A549 (cell line): ENCODE measurements at regions not wholly inside any gene's neighbourhood (a gene's known extent, or its start where the extent isn't known, plus 50 kb on each side); places are given as distances from the start of the nearest gene placed in this dataset.

Source experiments
- ATAC-seq, 2 experiments: fragments of 200-7000 bp in 1 of 2; fragments of >200 bp in 1 of 2; cut with Nextera tagmentation in 1 of 2; cut with Tn5 transposase in 1 of 2; 3 replicates each; pipeline versions ENCODE4 v1.8.0 to v1.9.1; 2018 to 2020; ENCODE audit warnings: mild to moderate bottlenecking in 1 of 2, moderate library complexity in 1 of 2
- CTCF ChIA-PET: fragments of 300-600 bp; sonication (Branson Sonifier 250); formaldehyde crosslinking; extraction: SDS; loops from one replicate; lab custom pipeline; 2021; ENCODE audit warnings: antibody characterized with exemption, inconsistent platforms; lab: Yijun Ruan, JAX
- POLR2A ChIA-PET: fragments of 350-600 bp; formaldehyde crosslinking; extraction: SDS; loops from one replicate; lab custom pipeline; 2021; ENCODE audit warnings: antibody characterized with exemption, inconsistent platforms; lab: Yijun Ruan, JAX
- DNase-seq, 2 experiments: peaks; one replicate each; pipeline versions ENCODE4 v3.0.0 to v3.0.0-alpha.2; 2011 to 2016; ENCODE audit warnings: low read depth in 1 of 2, low spot score in 1 of 2
- FAIRE-seq: peaks from 2 replicates; lab custom pipeline; 2011; peaks lifted over from hg19 to GRCh38; lab: Jason Lieb, UNC
- H3K27ac ChIP-seq, 2 experiments: fragments of >200 bp; sonication (Bioruptor Twin); formaldehyde crosslinking; 3 replicates each; pipeline ENCODE4 v1.5.1; 2016 to 2017
- H3K4me1 ChIP-seq: fragments of >200 bp; sonication (Bioruptor Twin); formaldehyde crosslinking; 3 replicates; pipeline ENCODE4 v1.6.1; 2016
- H3K4me2 ChIP-seq: fragments of >200 bp; sonication (Bioruptor Twin); formaldehyde crosslinking; 3 replicates; pipeline ENCODE4 v1.6.1; 2016
- H3K4me3 ChIP-seq: fragments of >200 bp; sonication (Bioruptor Twin); formaldehyde crosslinking; 3 replicates; pipeline ENCODE4 v1.5.1; 2016
- H3K9me3 ChIP-seq: fragments of >200 bp; sonication (Bioruptor Twin); formaldehyde crosslinking; 3 replicates; pipeline ENCODE4 v1.6.1; 2016
- CBX2 ChIP-seq: fragments of 200-600 bp; sonication (generic); IDR thresholded peaks from 2 replicates; pipeline ENCODE4 v1.6.1; 2016; ENCODE audit warnings: low read depth, mild to moderate bottlenecking, borderline replicate concordance
- CEBPB ChIP-seq, 2 experiments: fragments of >200 bp in 1 of 2; sonication (Bioruptor Twin) in 1 of 2; formaldehyde crosslinking in 1 of 2; IDR thresholded peaks; 2 replicates each; pipeline ENCODE4 v1.6.1; 2012 to 2016
- CHD4 ChIP-seq: fragments of 200-600 bp; sonication (generic); IDR thresholded peaks from 2 replicates; pipeline ENCODE4 v1.6.1; 2016; ENCODE audit warnings: antibody characterized with exemption, mild to moderate bottlenecking, borderline replicate concordance
- EHF ChIP-seq: fragments of 250-450 bp; sonication (Bioruptor Pico); IDR thresholded peaks from 2 replicates; pipeline ENCODE4 v1.5.0; 2020; ENCODE audit warnings: mild to moderate bottlenecking
- EHMT2 ChIP-seq: fragments of 200-600 bp; sonication (generic); IDR thresholded peaks from 2 replicates; pipeline ENCODE4 v1.6.1; 2016; ENCODE audit warnings: antibody characterized with exemption, low read depth, mild to moderate bottlenecking, moderate library complexity
- FOSB ChIP-seq: fragments of 250-450 bp; sonication (Bioruptor Pico); IDR thresholded peaks from 2 replicates; pipeline ENCODE4 v1.5.0; 2020; ENCODE audit warnings: mild to moderate bottlenecking, moderate library complexity
- FOXS1 ChIP-seq: fragments of 250-450 bp; sonication (Bioruptor Pico); IDR thresholded peaks from 2 replicates; pipeline ENCODE4 v1.5.0; 2020; ENCODE audit warnings: mild to moderate bottlenecking, moderate library complexity
- HDAC2 ChIP-seq: fragments of 200-600 bp; sonication (generic); IDR thresholded peaks from 2 replicates; pipeline ENCODE4 v1.6.1; 2016
- HOXB13 ChIP-seq: fragments of 250-450 bp; sonication (Bioruptor Pico); IDR thresholded peaks from 2 replicates; pipeline ENCODE4 v1.5.0; 2020; ENCODE audit warnings: low read depth, mild to moderate bottlenecking, moderate library complexity
- JUNB ChIP-seq: fragments of >200 bp; sonication (Bioruptor Twin); formaldehyde crosslinking; IDR thresholded peaks from 2 replicates; pipeline ENCODE4 v1.6.1; 2016
- NFE2L2 ChIP-seq: fragments of 150-350 bp; conservative IDR thresholded peaks from 2 replicates; pipeline ENCODE4 v1.6.1; 2014; ENCODE audit warnings: low read length
- NPAS2 ChIP-seq: fragments of 250-450 bp; sonication (Bioruptor Pico); IDR thresholded peaks from 2 replicates; pipeline ENCODE4 v1.8.0; 2022; ENCODE audit warnings: mild to moderate bottlenecking, moderate library complexity, borderline replicate concordance
- RAD21 ChIP-seq, 2 experiments: fragments of >200 bp in 1 of 2; sonication (Bioruptor Twin) in 1 of 2; formaldehyde crosslinking in 1 of 2; IDR thresholded peaks in 1 of 2; conservative IDR thresholded peaks in 1 of 2; 2 replicates in 1 of 2; 3 replicates in 1 of 2; pipeline ENCODE4 v1.6.1; 2012 to 2018; ENCODE audit warnings: inconsistent platforms in 1 of 2
- RARB ChIP-seq: fragments of 250-450 bp; sonication (Bioruptor Pico); IDR thresholded peaks from 2 replicates; pipeline ENCODE4 v1.8.0; 2021; ENCODE audit warnings: mild to moderate bottlenecking, moderate library complexity
- RCOR1 ChIP-seq: fragments of 150-350 bp; IDR thresholded peaks from 2 replicates; pipeline ENCODE4 v1.6.1; 2014; ENCODE audit warnings: antibody characterized with exemption, low read length, low read depth
- RNF2 ChIP-seq: fragments of 200-600 bp; sonication (generic); IDR thresholded peaks from 2 replicates; pipeline ENCODE4 v1.6.1; 2016; ENCODE audit warnings: low read depth, mild to moderate bottlenecking, antibody characterized with exemption, moderate library complexity, borderline replicate concordance
- TP53 ChIP-seq: fragments of 250-450 bp; sonication (Bioruptor Pico); IDR thresholded peaks from 2 replicates; pipeline ENCODE4 v1.5.0; 2021; ENCODE audit warnings: mild to moderate bottlenecking, moderate library complexity
- ZNF302 ChIP-seq: fragments of 250-450 bp; sonication (Bioruptor Pico); IDR thresholded peaks from 2 replicates; pipeline ENCODE4 v1.9.0; 2021; ENCODE audit warnings: inconsistent platforms, mild to moderate bottlenecking, moderate library complexity
- ZSCAN20 ChIP-seq: fragments of 250-450 bp; sonication (Bioruptor Pico); IDR thresholded peaks from 2 replicates; pipeline ENCODE4 v1.8.0; 2022; ENCODE audit warnings: mild to moderate bottlenecking, moderate library complexity
- WGBS: methylation state at CpG from one replicate; pipeline ENCODE4 v1.1.6; 2017; ENCODE audit errors: missing lambda C conversion rate; 5-methylcytosine and 5-hydroxymethylcytosine counted together
- TF ChIP-seq, protein P1 (sequence below): IDR thresholded peaks from 2 replicates; pipeline ENCODE4 v1.6.1; 2012; ENCODE audit warnings: low read depth, borderline replicate concordance
- TF ChIP-seq, protein P2 (sequence below): fragments of 150-350 bp; IDR thresholded peaks from 2 replicates; pipeline ENCODE4 v1.6.1; 2014; ENCODE audit warnings: low read depth, mild to moderate bottlenecking, low read length

DNA sequence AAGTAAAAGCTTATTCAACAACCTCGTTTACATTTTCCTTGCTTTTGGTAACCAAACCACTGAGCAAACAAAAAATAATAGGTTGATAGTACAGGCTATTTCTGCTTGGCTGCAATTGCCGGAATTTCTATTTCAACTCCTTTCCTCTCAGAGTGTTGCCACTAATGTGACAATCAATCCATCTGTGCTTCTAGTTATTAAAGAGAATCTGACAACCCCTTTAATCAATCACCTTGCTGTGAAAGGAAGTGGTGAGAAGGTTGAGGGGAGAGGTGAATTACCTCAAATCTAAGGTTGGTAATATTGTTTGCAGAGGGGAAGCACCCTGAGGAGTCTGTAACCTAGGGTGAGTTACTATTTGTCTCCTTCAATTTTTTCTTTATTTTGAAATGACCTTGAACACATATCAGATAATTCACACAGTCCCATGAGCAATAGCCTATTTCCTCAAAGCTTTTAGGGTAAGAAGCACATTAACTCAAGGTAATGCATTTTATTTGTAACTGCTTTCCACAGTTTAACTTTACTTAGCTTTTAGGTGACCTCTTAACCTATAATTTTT, 603.4 kb downstream of the MMUT start:
- H3K4me1 ChIP-seq: no peaks in the 10 kb centered on the region
- no peak overlapping the region for H3K4me3 ChIP-seq
- 46% methylated on average over 2 of the region's 2 CpGs for WGBS
- DNase-seq (no peak), ATAC-seq (no peak), FAIRE-seq (no peak)
- no peak overlapping the region for H3K4me2 ChIP-seq
- CTCF ChIA-PET: no interaction called here
- TF ChIP-seq ZSCAN20 (CRISPR knock-in tag): no peak
- TF ChIP-seq JUNB: no peak
- no peaks in the 10 kb centered on the region; the same call in 2 of the 3 replicates for H3K9me3 ChIP-seq
- H3K27ac ChIP-seq: no peak overlapping the region
- POLR2A ChIA-PET: no interaction called here

DNA sequence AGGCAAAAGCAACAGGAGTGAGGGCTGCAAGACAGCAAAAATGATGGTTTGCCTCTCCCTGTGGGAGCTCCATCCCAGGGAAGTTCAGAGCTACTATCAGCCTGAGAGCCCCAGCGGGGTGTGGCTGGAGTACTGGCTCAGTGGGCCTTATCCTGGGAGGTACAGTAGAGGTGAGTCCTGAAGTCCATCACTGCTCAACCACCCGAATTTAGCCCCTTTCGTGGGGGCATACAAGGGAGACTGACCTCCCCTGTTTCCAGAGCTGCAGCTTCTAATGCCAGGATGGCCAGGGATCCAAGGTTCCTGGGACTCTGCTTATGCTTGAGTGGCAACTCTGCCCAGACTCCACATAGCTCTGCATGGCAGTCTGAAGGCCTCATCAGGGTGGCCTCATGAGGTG, 617.8 kb downstream of the MMUT start:
- CTCF ChIA-PET: no interaction called here
- FAIRE-seq (no peak), DNase-seq (no peak), ATAC-seq (no peak)
- no peak overlapping the region for H3K27ac ChIP-seq
- no peak overlapping the region for H3K4me3 ChIP-seq
- H3K9me3 ChIP-seq: peaks cover 5% of the 10 kb centered on the region; the same call in 1 of the 3 replicates
- no peaks in the 10 kb centered on the region for H3K4me1 ChIP-seq
- 39% methylated on average over 3 of the region's 3 CpGs for WGBS
- TF ChIP-seq RNF2 (no peak), FOSB (no peak), ZSCAN20 (CRISPR knock-in tag) (no peak), TP53 (CRISPR knock-in tag) (no peak)
- POLR2A ChIA-PET: no interaction called here
- no peak overlapping the region for H3K4me2 ChIP-seq

DNA sequence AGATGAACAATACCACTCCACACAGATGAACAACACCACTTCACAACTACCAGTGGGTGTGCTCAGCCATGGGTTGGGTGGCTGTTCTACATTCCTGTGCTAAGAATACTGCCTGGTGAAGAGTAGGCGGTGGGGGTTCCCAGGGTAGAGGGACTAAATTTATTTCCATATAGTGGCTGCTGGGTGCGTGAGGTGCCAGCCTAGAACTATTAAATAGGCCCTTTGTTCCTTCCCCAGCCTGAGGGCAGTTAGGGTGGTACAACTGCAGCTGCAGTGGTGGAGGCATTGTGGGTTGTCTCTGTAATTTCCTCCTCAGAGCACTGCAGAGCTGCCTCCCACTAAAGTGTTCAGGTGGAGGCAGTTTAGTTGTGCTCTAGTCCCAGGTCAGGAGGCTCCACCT, 618.4 kb downstream of the MMUT start:
- ChIA-PET CTCF (no interaction called here), POLR2A (interaction anchor here (0.6 kb wide), 1 partner anchor 11 kb away, joined by 3 read pairs; no protein-coding TSS in a partner anchor)
- no peak for ATAC-seq
- H3K4me1 ChIP-seq: no peaks in the 10 kb centered on the region
- TF ChIP-seq, protein P1, sequence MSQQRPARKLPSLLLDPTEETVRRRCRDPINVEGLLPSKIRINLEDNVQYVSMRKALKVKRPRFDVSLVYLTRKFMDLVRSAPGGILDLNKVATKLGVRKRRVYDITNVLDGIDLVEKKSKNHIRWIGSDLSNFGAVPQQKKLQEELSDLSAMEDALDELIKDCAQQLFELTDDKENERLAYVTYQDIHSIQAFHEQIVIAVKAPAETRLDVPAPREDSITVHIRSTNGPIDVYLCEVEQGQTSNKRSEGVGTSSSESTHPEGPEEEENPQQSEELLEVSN: no peak
- TF ChIP-seq HDAC2 (no peak), CHD4 (no peak), NPAS2 (CRISPR knock-in tag) (no peak), ZSCAN20 (CRISPR knock-in tag) (no peak)
- TF ChIP-seq, all 56 proteins: peak for 0
- WGBS: no CpG with 5 or more reads among the region's 2 CpGs
- FAIRE-seq (no peak), DNase-seq (no peak)
- no peak overlapping the region for H3K4me3 ChIP-seq
- H3K9me3 ChIP-seq: peaks cover 5% of the 10 kb centered on the region; the same call in 1 of the 3 replicates
- no peak overlapping the region for H3K4me2 ChIP-seq
- H3K27ac ChIP-seq: no peak overlapping the region

DNA sequence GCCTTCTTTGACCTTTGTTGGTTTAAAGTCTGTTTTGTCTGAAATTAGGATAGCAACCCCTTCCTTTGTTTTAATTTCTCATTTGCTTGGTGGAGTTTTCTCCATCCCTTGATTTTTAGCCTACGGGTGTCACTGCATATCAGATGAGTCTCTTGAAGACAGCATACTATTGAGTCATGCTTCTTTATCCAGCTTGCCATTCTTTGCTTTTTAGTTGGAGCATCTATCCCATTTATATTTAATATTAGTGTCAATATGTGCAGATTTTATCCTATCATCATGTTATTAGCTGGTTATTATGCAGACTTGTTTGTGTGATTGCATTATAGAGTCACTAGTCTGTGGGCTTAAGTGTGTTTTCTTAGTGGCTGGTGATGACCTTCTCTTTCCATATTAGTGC, 622.2 kb downstream of the MMUT start:
- Histone ChIP-seq H3K4me1 (peaks cover 1% of the 10 kb centered on the region; the same call in 1 of the 3 replicates), H3K27ac (no peak overlapping the region), H3K4me2 (no peak overlapping the region), H3K9me3 (peaks cover 5% of the 10 kb centered on the region; the same call in 1 of the 3 replicates), H3K4me3 (no peak overlapping the region)
- ChIA-PET CTCF (no interaction called here), POLR2A (no interaction called here)
- 52% methylated on average over 1 of the region's 1 CpG for WGBS
- no peak for DNase-seq
- no peak for TF ChIP-seq RAD21 (conservative IDR thresholded peaks at IDR 0.05 in 1 of 2, IDR thresholded peaks at IDR 0.05 in 1 of 2)
- TF ChIP-seq FOXS1 (CRISPR knock-in tag): no peak
- TF ChIP-seq, protein P2, sequence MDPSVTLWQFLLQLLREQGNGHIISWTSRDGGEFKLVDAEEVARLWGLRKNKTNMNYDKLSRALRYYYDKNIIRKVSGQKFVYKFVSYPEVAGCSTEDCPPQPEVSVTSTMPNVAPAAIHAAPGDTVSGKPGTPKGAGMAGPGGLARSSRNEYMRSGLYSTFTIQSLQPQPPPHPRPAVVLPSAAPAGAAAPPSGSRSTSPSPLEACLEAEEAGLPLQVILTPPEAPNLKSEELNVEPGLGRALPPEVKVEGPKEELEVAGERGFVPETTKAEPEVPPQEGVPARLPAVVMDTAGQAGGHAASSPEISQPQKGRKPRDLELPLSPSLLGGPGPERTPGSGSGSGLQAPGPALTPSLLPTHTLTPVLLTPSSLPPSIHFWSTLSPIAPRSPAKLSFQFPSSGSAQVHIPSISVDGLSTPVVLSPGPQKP: no peak
- TF ChIP-seq ZNF302 (CRISPR knock-in tag): no peak
- TF ChIP-seq CBX2: no peak
- TF ChIP-seq ZSCAN20 (CRISPR knock-in tag): no peak
- ATAC-seq: no peak
- FAIRE-seq: no peak

DNA sequence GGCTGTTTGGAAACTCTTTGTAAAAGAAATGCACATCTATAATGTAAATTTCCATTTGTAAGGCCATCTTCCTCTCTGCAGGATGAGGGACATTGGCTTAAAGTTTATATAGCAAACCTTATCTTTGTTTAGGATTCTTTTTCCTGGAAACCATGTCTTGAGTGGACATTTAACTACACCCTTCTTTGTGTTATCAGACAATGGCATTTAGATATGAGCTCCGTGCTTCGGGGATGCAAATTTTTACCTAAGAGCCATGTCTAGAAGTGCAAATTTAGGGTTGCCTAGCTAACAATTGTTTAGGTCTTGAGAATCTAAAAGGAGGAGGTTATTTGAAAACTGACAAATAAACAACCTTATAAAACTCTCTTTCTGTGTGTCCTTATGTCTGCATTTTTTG, 623.8 kb downstream of the MMUT start:
- no peak for FAIRE-seq
- Histone ChIP-seq H3K4me3 (no peak overlapping the region), H3K27ac (no peak overlapping the region), H3K4me1 (peaks cover 11% of the 10 kb centered on the region), H3K9me3 (peaks cover 5% of the 10 kb centered on the region; the same call in 1 of the 3 replicates), H3K4me2 (no peak overlapping the region)
- no peak for TF ChIP-seq NFE2L2
- no peak for TF ChIP-seq JUNB
- TF ChIP-seq EHF: no peak
- no peak for TF ChIP-seq HOXB13 (CRISPR knock-in tag)
- no peak for TF ChIP-seq RCOR1
- TF ChIP-seq RARB (CRISPR knock-in tag): no peak
- no peak for TF ChIP-seq EHMT2
- no peak for TF ChIP-seq CEBPB (IDR thresholded peaks at IDR 0.05)
- CTCF ChIA-PET: interaction anchor here (1.0 kb wide), 1 partner anchor 84 kb away, joined by 3 read pairs; no protein-coding TSS in a partner anchor
- no peak for ATAC-seq
- POLR2A ChIA-PET: no interaction called here
- 31% methylated on average over 2 of the region's 2 CpGs for WGBS
- no peak for DNase-seq
